ENCODE measurements at regions not wholly inside any gene's neighbourhood (a gene's known extent, or its start where the extent isn't known, plus 50 kb on each side); places are given as distances from the start of the nearest gene placed in this dataset.

DNA sequence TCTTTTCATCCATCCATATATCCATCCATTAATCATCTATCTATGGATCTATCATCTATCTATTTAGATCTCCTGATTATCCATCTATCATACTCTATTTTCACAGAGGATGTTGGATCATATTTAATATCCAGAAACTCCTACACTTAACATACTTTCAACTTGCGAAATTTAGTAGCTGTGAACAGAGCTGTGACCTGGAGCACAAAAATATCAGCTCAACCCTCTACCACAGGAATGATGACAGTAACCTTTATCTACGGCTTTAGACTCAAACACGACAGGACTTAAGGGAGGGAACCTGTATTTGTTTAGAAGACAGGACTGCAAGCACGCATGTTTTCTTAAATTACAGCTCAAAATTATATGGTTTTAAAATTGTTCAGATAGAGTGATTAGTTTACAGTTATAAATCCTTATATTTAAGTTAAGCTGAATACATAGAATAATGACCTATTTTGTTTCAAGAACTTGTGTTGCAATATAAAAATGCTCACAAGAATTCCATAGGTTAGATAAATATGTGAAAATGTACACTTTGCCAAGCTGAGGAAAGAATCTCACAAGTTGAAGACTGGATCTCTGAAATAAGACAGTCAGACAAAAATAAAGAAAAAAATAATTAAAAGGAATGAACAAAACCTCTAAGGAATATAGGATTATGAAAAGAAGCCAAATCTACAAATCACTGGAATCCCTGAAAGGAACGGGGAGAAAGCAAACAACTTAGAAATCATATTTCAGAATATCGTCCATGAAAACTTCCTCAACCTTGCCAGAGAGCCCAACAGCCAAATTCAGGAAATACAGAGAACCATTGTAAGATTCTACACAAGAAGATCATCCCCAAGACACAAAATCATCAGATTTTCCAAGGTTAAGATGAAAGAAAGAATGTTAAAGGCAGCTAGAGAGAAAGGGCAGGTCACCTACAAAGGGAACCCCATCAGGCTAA is 142.0 kb downstream of the COL6A3 start:
- no peak for DNase-seq

Data from left kidney (tissue), 1 donor.